ENCODE measurements at regions not wholly inside any gene's neighbourhood (a gene's known extent, or its start where the extent isn't known, plus 50 kb on each side); places are given as distances from the start of the nearest gene placed in this dataset.

DNA sequence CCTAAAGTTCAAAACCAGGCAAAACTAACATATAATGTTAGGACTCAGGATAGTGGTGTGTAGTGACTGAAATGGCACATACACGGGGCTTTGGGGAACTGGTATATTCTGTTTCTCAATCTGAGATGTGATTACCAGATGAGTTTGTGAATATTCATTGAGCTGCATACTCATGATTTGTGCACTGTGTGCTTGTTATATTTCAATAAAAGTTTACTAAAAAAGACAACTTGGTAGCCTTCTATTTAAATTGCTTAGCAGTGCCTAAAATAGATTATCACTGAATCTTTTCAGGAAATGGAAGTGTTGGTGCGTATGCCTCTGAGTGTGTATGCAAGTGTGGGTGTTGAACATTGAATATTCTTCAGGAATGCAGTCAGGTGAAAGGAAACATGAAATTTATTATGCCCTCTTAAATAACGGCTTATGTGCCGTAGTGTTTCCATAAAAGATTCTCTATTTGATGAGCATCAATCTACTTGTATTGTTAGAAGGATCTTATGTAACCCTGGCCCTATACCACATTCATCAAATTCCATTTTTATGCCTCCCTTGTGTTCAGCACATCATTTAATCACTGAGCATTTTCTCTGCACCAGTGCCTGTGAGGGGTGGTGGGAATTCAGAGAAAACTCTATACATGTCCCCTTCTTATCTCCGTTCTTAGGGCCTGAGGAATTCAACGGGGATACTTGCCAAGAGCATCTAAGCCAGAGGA lies 82.6 kb upstream of the AUTS2 start:
- Histone ChIP-seq H3K27ac (ENCODE audit: low read depth, low read length) (no peak overlapping the region), H3K4me1 (ENCODE audit: control insufficient read depth in 1 of 2, insufficient read depth in 2 of 2, low read length in 2 of 2) (no peaks in the 10 kb centered on the region), H3K9ac (ENCODE audit: low read depth in 1 of 2, low read length in 2 of 2) (no peak overlapping the region), H3K36me3 (ENCODE audit: control insufficient read depth in 1 of 2, insufficient read depth in 2 of 2, low read length in 2 of 2) (no peaks in the 10 kb centered on the region), H3K27me3 (ENCODE audit: control insufficient read depth in 1 of 2, insufficient read depth in 2 of 2, low read length in 2 of 2) (no peaks in the 10 kb centered on the region), H3K4me3 (ENCODE audit: low read depth in 1 of 2, low read length in 2 of 2) (no peak overlapping the region), H3K9me3 (ENCODE audit: control insufficient read depth in 1 of 2, low read length in 2 of 2) (no peaks in the 10 kb centered on the region)

DNA sequence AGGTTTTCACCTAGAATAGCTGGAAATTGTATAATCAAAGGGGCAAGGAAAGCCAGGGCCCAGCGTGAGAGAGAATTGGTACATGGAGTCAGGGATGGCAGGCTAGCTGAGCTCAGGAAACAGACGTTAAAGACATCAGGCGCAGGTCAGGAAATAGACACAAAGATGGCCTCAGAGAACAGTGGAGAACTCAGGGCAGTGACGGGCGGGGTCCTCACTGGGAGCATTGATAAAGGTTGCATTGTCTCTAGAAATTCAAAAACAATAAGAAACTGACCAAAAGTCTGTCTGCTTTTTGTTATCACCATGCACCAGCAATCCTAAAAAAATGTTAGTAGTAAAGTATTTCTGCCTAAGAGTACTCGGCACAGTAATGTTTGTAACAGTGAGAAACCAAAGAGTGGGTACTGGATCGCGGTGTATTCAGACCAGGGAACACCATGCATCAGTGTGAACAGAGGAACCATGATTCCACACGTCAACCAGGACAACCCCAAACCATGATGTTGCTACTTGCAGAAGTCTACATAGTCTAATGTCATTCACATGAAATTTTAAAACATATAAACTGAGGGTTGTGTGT lies 81.9 kb upstream of the AUTS2 start:
- no peaks in the 10 kb centered on the region for H3K27me3 ChIP-seq (ENCODE audit: control insufficient read depth in 1 of 2, insufficient read depth in 2 of 2, low read length in 2 of 2)
- no peak overlapping the region for H3K9ac ChIP-seq (ENCODE audit: low read depth in 1 of 2, low read length in 2 of 2)
- H3K27ac ChIP-seq (ENCODE audit: low read depth, low read length): no peak overlapping the region
- H3K4me3 ChIP-seq (ENCODE audit: low read depth in 1 of 2, low read length in 2 of 2): no peak overlapping the region
- no peaks in the 10 kb centered on the region for H3K4me1 ChIP-seq (ENCODE audit: control insufficient read depth in 1 of 2, insufficient read depth in 2 of 2, low read length in 2 of 2)
- no peaks in the 10 kb centered on the region for H3K9me3 ChIP-seq (ENCODE audit: control insufficient read depth in 1 of 2, low read length in 2 of 2)
- H3K36me3 ChIP-seq (ENCODE audit: control insufficient read depth in 1 of 2, insufficient read depth in 2 of 2, low read length in 2 of 2): no peaks in the 10 kb centered on the region

DNA sequence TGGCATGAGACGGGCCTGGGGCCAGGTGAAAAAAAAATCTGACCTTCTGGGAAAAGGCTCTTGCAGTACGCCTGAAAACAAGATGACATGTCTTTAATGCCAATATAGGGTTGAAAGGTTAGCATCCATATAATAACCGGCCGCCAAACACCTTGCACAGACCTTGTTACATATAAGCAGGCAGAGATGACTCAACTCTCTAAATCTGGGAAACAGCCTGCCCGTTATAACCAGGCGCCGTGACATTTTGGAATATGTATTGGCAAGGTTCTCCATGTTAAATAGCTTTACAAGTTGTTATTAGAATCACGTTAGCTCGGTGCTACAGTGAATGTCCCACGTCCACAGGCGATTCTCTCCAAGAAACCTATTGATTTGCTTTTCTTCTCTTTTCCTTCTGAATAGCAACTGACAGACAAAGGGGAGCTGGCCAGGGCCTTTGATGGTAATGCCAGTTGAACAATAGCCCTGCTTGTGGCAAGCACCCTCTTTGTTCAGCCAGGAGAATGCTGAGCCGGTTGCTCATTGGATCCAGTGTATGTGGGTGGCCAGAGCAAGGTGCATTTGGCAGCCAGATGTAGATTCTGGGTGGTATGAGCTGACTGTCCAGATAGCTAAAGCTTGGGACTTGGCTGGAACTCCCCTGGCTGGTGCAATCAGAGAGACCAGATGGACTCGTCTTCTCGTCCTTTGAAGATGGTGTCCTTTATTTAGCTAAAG lies 80.1 kb upstream of the AUTS2 start:
- Histone ChIP-seq H3K4me1 (ENCODE audit: control insufficient read depth in 1 of 2, insufficient read depth in 2 of 2, low read length in 2 of 2) (no peaks in the 10 kb centered on the region), H3K9me3 (ENCODE audit: control insufficient read depth in 1 of 2, low read length in 2 of 2) (no peaks in the 10 kb centered on the region), H3K36me3 (ENCODE audit: control insufficient read depth in 1 of 2, insufficient read depth in 2 of 2, low read length in 2 of 2) (no peaks in the 10 kb centered on the region), H3K27ac (ENCODE audit: low read depth, low read length) (no peak overlapping the region), H3K9ac (ENCODE audit: low read depth in 1 of 2, low read length in 2 of 2) (no peak overlapping the region), H3K27me3 (ENCODE audit: control insufficient read depth in 1 of 2, insufficient read depth in 2 of 2, low read length in 2 of 2) (no peaks in the 10 kb centered on the region), H3K4me3 (ENCODE audit: low read depth in 1 of 2, low read length in 2 of 2) (no peak overlapping the region)

DNA sequence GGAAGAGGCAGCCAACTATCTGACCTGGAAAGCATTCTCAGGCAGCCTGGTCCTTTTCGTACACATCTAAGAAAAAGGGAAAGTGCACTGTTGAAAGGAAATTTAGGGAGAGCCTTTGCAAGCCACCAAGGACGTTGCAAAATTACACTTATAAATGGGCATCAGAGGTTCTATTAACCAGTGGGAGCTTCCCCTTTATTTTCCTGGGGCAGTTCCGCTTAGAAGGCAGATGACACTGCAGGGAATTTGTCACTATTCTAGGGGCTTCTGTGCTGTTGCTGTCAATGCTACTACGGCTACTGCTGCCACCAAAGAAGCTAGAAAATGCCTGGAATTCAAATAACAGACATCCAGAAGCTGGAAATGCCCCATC lies 79.6 kb upstream of the AUTS2 start:
- Histone ChIP-seq H3K36me3 (ENCODE audit: control insufficient read depth in 1 of 2, insufficient read depth in 2 of 2, low read length in 2 of 2) (no peaks in the 10 kb centered on the region), H3K27ac (ENCODE audit: low read depth, low read length) (no peak overlapping the region), H3K9me3 (ENCODE audit: control insufficient read depth in 1 of 2, low read length in 2 of 2) (no peaks in the 10 kb centered on the region), H3K4me3 (ENCODE audit: low read depth in 1 of 2, low read length in 2 of 2) (no peak overlapping the region), H3K9ac (ENCODE audit: low read depth in 1 of 2, low read length in 2 of 2) (no peak overlapping the region), H3K27me3 (ENCODE audit: control insufficient read depth in 1 of 2, insufficient read depth in 2 of 2, low read length in 2 of 2) (no peaks in the 10 kb centered on the region), H3K4me1 (ENCODE audit: control insufficient read depth in 1 of 2, insufficient read depth in 2 of 2, low read length in 2 of 2) (no peaks in the 10 kb centered on the region)

DNA sequence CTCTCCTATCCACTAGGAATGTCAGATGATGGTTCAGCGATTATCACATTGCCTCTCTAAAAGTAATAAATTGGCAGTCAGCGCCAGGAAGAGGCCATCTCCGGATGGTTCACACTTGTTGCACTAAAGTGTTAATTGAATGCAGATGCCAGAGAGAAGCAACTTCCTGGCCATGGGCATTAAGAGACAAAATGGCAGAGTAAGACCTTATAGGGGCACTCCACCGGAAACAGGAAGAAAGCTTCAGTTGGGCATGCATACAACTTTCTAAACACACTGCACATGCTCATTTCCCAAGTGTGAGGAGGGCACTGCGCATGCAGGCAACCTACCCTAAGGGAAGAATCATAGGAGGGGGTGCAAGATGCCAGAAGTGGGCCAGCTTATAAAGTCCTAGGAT lies 71.7 kb upstream of the AUTS2 start:
- Histone ChIP-seq H3K4me1 (ENCODE audit: control insufficient read depth in 1 of 2, insufficient read depth in 2 of 2, low read length in 2 of 2) (no peaks in the 10 kb centered on the region), H3K9me3 (ENCODE audit: control insufficient read depth in 1 of 2, low read length in 2 of 2) (no peaks in the 10 kb centered on the region), H3K9ac (ENCODE audit: low read depth in 1 of 2, low read length in 2 of 2) (no peak overlapping the region), H3K27ac (ENCODE audit: low read depth, low read length) (no peak overlapping the region), H3K36me3 (ENCODE audit: control insufficient read depth in 1 of 2, insufficient read depth in 2 of 2, low read length in 2 of 2) (no peaks in the 10 kb centered on the region), H3K27me3 (ENCODE audit: control insufficient read depth in 1 of 2, insufficient read depth in 2 of 2, low read length in 2 of 2) (no peaks in the 10 kb centered on the region), H3K4me3 (ENCODE audit: low read depth in 1 of 2, low read length in 2 of 2) (no peak overlapping the region)

DNA sequence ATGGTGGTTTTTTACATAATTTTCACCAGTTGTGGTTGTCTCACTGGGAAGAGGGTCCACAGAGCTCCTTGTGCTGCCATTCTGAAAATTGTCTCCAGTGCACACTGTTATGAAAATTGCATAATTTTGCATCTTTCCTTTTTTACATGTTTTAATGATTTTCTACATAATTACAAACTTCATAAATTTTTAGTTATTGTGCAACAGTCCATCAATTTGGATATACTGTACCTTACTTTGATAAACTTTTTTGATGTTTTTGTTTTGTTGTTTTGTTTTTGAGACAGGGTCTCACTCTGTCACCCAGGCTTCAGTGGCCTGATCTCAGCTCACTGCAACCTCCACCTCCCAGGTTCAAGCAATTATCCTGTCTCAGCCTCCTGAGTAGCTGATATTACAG lies 70.6 kb upstream of the AUTS2 start:
- Histone ChIP-seq H3K36me3 (ENCODE audit: control insufficient read depth in 1 of 2, insufficient read depth in 2 of 2, low read length in 2 of 2) (no peaks in the 10 kb centered on the region), H3K27ac (ENCODE audit: low read depth, low read length) (no peak overlapping the region)

DNA sequence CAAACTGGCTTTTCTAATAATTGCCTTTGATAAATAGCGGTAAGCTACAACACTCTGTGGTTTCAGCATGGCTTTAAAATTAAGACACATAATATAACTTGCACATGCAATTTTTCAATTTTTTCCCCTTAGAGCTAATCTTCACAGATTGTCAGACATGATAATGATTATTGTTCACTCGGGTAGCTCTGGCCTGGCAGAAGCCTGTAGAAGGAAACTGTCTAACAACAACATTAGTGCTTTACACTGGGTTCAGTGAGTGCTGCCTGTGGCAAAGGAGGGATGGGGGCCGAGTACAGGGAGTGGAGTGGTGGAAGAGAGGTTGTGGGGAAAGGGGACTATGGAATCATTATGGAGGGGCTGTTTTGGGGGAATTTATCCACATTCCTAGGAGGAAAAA lies 67.2 kb upstream of the AUTS2 start:
- H3K27me3 ChIP-seq (ENCODE audit: control insufficient read depth in 1 of 2, insufficient read depth in 2 of 2, low read length in 2 of 2): peaks cover 0 to 5% of the 10 kb centered on the region in 2 donors
- no peaks in the 10 kb centered on the region for H3K36me3 ChIP-seq (ENCODE audit: control insufficient read depth in 1 of 2, insufficient read depth in 2 of 2, low read length in 2 of 2)

More for the DNA sequence above, 70.6 kb upstream of the AUTS2 start:
- Histone ChIP-seq H3K27me3 (ENCODE audit: control insufficient read depth in 1 of 2, insufficient read depth in 2 of 2, low read length in 2 of 2) (no peaks in the 10 kb centered on the region), H3K9me3 (ENCODE audit: control insufficient read depth in 1 of 2, low read length in 2 of 2) (no peaks in the 10 kb centered on the region), H3K4me1 (ENCODE audit: control insufficient read depth in 1 of 2, insufficient read depth in 2 of 2, low read length in 2 of 2) (no peaks in the 10 kb centered on the region), H3K9ac (ENCODE audit: low read depth in 1 of 2, low read length in 2 of 2) (no peak overlapping the region), H3K4me3 (ENCODE audit: low read depth in 1 of 2, low read length in 2 of 2) (no peak overlapping the region)

DNA sequence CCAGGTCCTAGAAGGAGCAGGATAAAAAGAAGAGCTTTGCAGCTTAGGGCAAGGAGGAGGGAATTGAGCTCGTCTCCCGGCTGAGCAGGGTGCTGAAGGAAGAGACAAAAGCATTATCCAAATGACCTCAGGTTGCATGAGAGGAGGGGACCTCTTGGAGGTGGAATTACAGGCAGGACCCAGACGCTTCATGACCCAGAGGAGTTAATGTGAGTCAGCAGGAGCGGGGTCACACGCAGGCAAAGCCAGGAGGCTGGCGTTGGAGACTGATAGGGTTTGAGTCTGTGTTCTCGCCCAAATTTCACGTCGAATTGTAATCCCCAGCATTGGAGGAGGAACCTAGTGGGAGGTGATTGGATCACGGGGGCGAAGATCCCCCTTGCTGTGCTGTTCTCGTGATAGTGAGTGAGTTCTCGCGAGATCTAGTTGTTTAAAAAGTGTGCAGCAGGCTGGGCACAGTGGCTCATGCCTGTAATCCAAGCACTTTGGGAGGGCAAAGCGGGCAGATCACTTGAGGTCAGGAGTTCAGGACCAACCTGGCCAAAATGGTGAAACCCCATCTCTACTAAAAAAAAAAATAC lies 63.7 kb upstream of the AUTS2 start:
- Histone ChIP-seq H3K4me1 (ENCODE audit: control insufficient read depth in 1 of 2, insufficient read depth in 2 of 2, low read length in 2 of 2) (no peaks in the 10 kb centered on the region), H3K36me3 (ENCODE audit: control insufficient read depth in 1 of 2, insufficient read depth in 2 of 2, low read length in 2 of 2) (no peaks in the 10 kb centered on the region)

More for the DNA sequence above, 67.2 kb upstream of the AUTS2 start:
- no peak overlapping the region for H3K4me3 ChIP-seq (ENCODE audit: low read depth in 1 of 2, low read length in 2 of 2)
- no peak overlapping the region for H3K9ac ChIP-seq (ENCODE audit: low read depth in 1 of 2, low read length in 2 of 2)
- no peaks in the 10 kb centered on the region for H3K9me3 ChIP-seq (ENCODE audit: control insufficient read depth in 1 of 2, low read length in 2 of 2)
- H3K4me1 ChIP-seq (ENCODE audit: control insufficient read depth in 1 of 2, insufficient read depth in 2 of 2, low read length in 2 of 2): no peaks in the 10 kb centered on the region
- H3K27ac ChIP-seq (ENCODE audit: low read depth, low read length): no peak overlapping the region

DNA sequence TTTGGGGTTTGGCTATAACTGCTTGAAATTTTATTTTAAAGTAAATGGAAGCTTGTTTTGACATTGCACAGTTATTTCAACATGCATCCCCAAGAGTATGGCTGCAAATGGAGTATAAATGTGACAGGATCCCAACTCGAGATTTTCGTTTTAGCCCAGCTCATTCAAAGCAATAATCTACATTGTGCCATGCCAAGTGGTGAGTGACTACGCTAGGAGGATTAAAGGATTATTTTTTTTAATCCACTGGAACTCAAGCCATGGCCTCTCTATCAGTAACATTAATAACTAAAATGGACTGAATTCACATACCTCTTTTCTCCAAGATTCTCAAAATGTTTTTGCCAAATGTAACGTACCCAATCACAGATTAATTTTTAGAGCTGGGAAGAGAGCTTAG lies 60.6 kb upstream of the AUTS2 start:
- H3K36me3 ChIP-seq (ENCODE audit: control insufficient read depth in 1 of 2, insufficient read depth in 2 of 2, low read length in 2 of 2): no peaks in the 10 kb centered on the region
- no peak overlapping the region for H3K27ac ChIP-seq (ENCODE audit: low read depth, low read length)
- no peak overlapping the region for H3K9ac ChIP-seq (ENCODE audit: low read depth in 1 of 2, low read length in 2 of 2)
- H3K27me3 ChIP-seq (ENCODE audit: control insufficient read depth in 1 of 2, insufficient read depth in 2 of 2, low read length in 2 of 2): peaks cover 0 to 5% of the 10 kb centered on the region in 2 donors
- no peaks in the 10 kb centered on the region for H3K9me3 ChIP-seq (ENCODE audit: control insufficient read depth in 1 of 2, low read length in 2 of 2)
- no peaks in the 10 kb centered on the region for H3K4me1 ChIP-seq (ENCODE audit: control insufficient read depth in 1 of 2, insufficient read depth in 2 of 2, low read length in 2 of 2)
- H3K4me3 ChIP-seq (ENCODE audit: low read depth in 1 of 2, low read length in 2 of 2): no peak overlapping the region

More for the DNA sequence above, 63.7 kb upstream of the AUTS2 start:
- Histone ChIP-seq H3K9ac (ENCODE audit: low read depth in 1 of 2, low read length in 2 of 2) (no peak overlapping the region), H3K4me3 (ENCODE audit: low read depth in 1 of 2, low read length in 2 of 2) (no peak overlapping the region), H3K27ac (ENCODE audit: low read depth, low read length) (no peak overlapping the region), H3K27me3 (ENCODE audit: control insufficient read depth in 1 of 2, insufficient read depth in 2 of 2, low read length in 2 of 2) (peaks cover 0 to 5% of the 10 kb centered on the region in 2 donors), H3K9me3 (ENCODE audit: control insufficient read depth in 1 of 2, low read length in 2 of 2) (no peaks in the 10 kb centered on the region)

DNA sequence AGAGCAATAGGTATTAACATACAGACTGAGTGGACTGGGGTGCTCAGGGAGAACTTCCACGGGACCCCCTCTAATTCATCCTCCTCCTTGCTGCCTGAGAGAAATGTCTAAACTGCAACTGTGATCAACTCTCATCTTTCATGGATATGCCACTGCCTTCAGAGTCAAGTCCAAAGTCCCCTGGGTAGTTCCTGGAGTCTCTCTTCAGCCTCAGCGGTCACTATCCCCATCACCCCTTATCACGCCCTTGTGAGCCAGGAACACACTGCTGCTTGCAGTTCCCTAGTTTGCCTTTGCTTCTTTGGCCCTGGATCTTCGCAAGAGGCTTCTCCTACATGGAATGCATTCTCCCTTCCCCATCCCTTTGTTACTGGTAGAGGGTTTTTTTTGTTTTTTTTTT lies 58.7 kb upstream of the AUTS2 start:
- no peak overlapping the region for H3K9ac ChIP-seq (ENCODE audit: low read depth in 1 of 2, low read length in 2 of 2)
- no peaks in the 10 kb centered on the region for H3K36me3 ChIP-seq (ENCODE audit: control insufficient read depth in 1 of 2, insufficient read depth in 2 of 2, low read length in 2 of 2)
- no peaks in the 10 kb centered on the region for H3K9me3 ChIP-seq (ENCODE audit: control insufficient read depth in 1 of 2, low read length in 2 of 2)
- no peak overlapping the region for H3K4me3 ChIP-seq (ENCODE audit: low read depth in 1 of 2, low read length in 2 of 2)
- H3K4me1 ChIP-seq (ENCODE audit: control insufficient read depth in 1 of 2, insufficient read depth in 2 of 2, low read length in 2 of 2): no peaks in the 10 kb centered on the region
- H3K27me3 ChIP-seq (ENCODE audit: control insufficient read depth in 1 of 2, insufficient read depth in 2 of 2, low read length in 2 of 2): no peaks in the 10 kb centered on the region
- H3K27ac ChIP-seq (ENCODE audit: low read depth, low read length): no peak overlapping the region
